NOMO-1 treated with dmso at 0.1 percent for 144 hours (cell line): ENCODE measurements at regions not wholly inside any gene's neighbourhood (a gene's known extent, or its start where the extent isn't known, plus 50 kb on each side); places are given as distances from the start of the nearest gene placed in this dataset.
"Not testable (repeated sequence)": the region's sequence is repeated elsewhere in the genome, so short reads cannot be mapped to it uniquely, and the experiment has no call there.

Source experiments
- DNase-seq: peaks from one replicate; lab custom pipeline; 2025; ENCODE audit not compliant: unreplicated experiment; lab: John Stamatoyannopoulos, UW

GRCh38 chr3:104291437-104291851 lies 1075.3 kb upstream of the ALCAM start:
- no peak for DNase-seq

- DNase-seq = no peak
Measured at GRCh38 chr3:104291878-104292277, 1074.8 kb upstream of the ALCAM start.

DNA sequence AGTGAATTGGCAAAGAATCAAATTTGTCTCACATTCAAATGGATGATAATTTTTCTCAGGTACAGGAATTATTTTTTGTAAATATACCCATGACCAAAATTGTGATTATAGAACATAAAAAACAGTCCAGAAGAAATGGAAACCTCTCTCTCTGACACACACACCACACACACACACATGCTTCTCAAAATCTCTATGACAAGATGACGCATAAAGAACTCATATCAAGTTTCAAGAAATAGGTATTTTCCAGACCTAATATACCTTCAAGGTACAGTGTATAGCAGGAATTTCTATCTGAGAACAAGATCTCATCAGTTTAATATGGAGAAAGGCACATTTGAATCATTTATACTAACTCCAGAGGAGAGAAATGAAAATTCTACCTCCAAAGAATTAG lies 1069.1 kb upstream of the ALCAM start:
- no peak for DNase-seq

DNA sequence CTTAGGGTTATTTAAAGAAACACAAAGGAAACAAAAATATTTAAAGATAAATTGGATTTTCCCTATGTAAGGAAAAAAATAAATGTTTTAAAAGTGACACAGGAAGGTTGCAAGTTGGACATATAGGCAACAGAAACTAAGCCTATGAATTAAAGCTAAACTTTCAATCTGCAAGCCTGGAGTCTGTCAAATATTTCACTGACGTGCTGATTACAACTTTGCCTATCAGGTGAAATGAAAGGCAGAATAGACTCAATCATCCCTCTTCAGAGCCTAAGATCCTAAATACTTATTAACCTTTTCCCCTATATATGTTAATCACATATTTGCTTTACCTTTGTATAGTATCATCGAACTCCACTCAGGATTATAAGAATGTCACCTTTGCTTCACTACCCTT lies 1068.0 kb upstream of the ALCAM start:
- no peak for DNase-seq

DNA sequence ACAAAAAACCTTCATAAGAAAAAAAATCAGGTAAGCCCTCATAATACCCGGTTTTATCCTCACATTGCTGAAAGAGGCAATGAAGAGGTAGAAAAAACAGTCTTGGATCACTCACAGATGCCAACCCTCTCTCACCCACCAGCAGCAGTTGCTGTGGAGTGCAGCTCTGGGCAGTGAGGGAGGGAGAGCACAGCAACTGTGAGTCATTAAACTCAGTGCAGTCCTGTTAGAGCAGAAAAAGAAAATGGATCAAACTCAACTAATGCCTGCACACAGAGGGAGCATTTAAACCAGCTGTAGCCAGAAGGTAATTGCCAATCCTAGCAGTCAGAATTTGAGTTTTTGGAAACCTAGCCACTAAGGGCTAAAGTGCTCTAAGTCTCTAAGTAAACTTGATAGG lies 1050.6 kb upstream of the ALCAM start:
- DNase-seq = no peak

- DNase-seq = no peak
Measured at GRCh38 chr3:104323226-104323625, 1043.5 kb upstream of the ALCAM start.

GRCh38 chr3:104347291-104347690 lies 1019.4 kb upstream of the ALCAM start:
- DNase-seq = no peak

- DNase-seq = no peak
Measured at GRCh38 chr3:104349836-104350235, 1016.9 kb upstream of the ALCAM start.

DNA sequence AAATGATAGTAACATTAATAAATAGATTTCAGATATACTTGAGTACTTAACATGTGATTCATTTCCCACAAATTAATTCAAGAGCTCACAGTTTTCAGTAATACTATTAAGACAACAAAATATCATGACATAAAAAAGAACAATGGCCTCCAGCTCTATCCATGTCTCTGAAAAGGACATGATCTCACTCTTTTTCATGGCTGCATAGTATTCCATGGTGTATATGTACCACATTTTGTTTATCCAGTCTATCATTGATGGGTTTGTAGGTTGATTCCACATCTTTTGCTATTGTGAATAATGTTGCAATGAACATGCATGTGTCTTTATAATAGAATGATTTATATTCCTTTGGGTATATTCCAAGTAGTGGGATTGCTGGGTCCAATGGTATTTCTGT lies 1012.8 kb upstream of the ALCAM start:
- no peak for DNase-seq

- no peak for DNase-seq
Measured at GRCh38 chr3:104359546-104359945, 1007.2 kb upstream of the ALCAM start.

DNA sequence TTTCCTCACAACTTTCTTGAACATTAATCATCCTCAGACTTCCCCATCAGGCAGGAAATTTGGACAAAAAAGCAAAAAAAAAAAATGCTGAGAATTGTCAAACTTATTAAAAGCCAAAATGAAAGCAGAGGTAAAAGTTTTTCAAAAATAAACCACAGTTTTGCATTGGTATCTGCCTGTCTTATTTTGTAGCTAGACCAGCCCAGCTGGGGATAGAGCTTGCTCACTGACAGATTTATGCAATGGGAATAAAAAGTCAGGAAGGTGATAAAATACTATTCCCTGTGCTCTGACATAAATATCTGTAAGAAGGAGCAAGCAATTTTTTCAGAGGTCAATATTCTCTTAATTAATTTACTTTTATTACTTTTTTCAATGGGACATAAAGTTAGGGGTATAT lies 1006.7 kb upstream of the ALCAM start:
- DNase-seq = no peak

DNA sequence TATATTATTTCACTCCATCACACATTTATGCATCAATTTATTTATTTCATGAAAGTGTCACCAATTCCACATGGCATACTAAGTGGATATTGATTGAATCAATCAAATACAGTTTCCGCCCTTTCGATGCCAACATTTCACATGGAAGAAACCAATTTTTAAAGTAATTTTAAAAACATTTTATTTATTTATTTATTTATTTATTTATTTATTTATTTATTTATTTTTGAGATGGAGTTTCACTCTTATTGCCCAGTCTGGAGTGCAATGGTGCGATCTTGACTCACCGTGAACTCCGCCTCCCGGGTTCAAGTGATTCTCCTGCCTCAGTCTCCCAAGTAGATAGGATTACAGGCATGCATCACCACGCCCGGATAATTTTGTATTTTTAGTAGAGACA lies 1005.0 kb upstream of the ALCAM start:
- not testable (repeated sequence) for DNase-seq

- DNase-seq = no peak
Measured at GRCh38 chr3:104362319-104362718, 1004.4 kb upstream of the ALCAM start.

- no peak for DNase-seq
Measured at GRCh38 chr3:104367000-104367399, 999.7 kb upstream of the ALCAM start.

DNA sequence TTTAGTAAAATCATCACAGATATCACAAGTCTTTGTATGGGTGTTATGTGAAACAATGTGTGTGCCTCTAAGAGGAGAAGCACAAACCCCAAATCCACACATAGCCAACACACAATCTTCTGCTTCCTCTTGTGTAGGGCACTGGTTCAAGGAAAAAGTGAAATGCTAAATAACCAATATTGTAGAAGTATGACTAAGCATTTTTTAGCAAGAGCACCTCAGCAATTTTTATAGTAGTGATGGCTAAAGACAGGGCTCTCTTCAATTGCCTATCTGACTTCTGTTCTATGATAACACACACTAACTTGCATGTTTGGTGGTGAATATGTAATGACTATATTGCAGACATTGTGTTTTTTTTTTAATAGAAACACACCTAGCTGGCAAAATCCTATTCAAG lies 997.9 kb upstream of the ALCAM start:
- no peak for DNase-seq

DNA sequence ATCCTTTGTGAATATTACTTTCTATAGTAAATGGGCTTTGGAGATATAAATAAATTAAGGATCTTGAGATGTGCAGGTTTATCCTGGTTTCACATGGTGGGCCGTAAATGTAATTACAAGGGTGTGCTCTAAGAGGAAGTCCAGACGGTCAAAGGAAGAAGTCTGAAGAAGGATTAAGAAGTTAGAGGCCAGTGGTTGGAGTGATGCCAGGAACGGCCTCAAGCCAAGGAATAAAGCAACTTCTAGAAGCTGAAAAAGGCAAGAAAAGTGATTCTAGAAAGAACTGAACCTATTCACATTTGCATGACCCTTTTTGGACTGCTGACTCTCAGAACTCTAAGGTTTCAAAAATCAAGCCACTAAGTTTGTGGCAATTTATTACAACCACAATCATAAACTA lies 981.3 kb upstream of the ALCAM start:
- DNase-seq = no peak

- no peak for DNase-seq
Measured at GRCh38 chr3:104388619-104389018, 978.1 kb upstream of the ALCAM start.

DNA sequence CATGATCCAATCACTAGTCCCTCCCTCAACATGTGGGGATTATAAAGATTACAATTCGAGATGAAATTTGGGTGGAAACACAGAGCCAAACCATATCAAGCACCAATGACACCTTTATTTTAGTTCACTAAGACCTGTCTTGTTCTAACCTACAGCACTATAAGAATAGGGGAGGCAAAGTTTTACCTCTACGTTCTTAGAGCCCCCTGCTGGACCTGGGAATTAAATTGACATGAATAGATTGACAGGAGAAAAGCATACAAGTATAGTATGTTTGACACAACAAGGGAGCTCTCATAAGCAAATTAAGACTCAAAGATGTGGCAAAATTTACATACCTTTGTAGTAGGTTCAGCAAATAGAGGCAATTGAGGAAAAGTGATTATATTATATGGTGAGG lies 974.4 kb upstream of the ALCAM start:
- DNase-seq = no peak

DNA sequence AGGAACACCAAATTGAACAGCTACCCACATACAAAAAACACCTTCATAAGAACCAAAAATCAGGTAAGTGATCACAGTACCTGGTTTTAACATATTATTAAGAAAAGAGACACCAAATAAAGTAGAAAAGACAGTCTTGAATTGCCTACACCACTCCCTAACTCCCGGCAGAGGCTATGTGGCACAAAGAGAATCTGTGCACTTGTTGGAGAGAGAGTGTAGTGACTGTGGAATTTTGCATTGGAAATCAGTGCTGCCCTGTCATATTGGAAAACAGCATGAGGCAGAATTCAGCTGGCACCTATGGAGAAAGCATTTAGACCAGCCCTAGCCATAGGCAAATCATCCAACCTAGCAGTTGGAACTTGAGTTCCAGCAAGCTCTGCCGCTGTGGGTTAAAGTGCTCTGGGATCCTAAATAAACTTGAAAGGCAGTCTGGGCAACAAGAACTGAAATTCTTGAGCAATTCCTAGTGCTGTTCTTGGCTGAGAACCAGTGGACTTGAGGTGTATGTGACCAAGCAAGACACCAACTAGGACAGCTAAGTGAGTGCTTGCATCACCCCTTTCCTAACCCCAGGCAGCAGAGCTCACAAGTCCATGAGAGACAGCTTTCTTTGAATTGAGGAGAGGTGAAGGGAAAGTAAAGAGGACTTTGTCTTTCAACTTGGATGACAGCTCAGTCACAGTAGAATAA lies 969.6 kb upstream of the ALCAM start:
- DNase-seq = no peak

DNA sequence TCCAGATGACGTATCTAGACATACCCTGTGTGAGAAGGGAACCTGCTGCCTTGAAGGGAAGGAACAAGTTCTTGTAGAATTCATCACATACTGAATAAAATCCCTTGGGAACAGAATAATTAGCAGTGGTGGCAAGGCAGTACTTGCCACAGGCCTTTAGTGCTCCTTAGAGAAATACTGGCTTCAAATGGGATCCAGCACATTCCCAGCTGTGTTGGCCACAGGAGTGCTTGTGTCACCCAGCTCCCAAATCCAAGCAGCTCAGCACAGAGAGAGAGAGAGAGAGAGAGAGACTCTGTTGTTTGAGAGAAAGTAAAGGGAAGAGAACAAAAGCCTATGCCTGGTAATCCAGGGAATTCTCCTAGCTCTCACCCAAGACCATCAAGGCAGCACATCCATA lies 969.0 kb upstream of the ALCAM start:
- DNase-seq = no peak

- no peak for DNase-seq
Measured at GRCh38 chr3:104402902-104403301, 963.8 kb upstream of the ALCAM start.

GRCh38 chr3:104411757-104412156 lies 955.0 kb upstream of the ALCAM start:
- DNase-seq = no peak
